ELF-1 (cell line): ENCODE measurements at regions not wholly inside any gene's neighbourhood (a gene's known extent, or its start where the extent isn't known, plus 50 kb on each side); places are given as distances from the start of the nearest gene placed in this dataset.
A peak's percentile ranks its signal among the peaks of the same experiment; 100 is the strongest.

ENCODE experiments used
- DNase-seq: peaks from one replicate; pipeline ENCODE4 v3.0.0-alpha.2; 2016; ENCODE audit warnings: low read depth, low spot score

GRCh38 chr15:95281470-95281869, 1049.0 kb upstream of the NR2F2 start:
- no peak for DNase-seq

GRCh38 chr15:95284492-95284891, 1046.0 kb upstream of the NR2F2 start:
- no peak for DNase-seq

DNA sequence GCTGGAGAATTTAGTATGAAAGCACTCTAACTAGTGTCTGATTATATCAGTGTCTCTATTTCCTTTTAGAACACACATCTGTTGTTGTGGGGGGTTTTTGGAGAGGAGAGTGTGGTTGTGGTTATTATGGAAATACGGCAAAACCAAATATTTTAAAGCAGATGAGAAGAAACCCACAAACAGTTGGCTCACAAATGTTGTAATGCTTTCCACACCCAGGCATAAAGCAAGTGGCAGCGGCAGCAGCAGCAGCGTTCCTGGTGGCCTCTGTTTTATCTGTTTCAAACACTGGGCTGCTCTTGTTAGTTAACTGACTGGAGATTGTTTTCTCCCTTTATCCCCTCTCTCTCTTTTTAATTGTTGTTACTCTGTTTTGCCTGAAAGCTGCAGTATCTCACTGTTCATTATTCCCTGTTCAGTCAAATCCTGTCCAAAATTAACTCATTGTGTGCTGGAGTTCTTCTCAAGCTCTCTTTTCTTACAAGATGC, 1045.5 kb upstream of the NR2F2 start:
- DNase-seq = no peak

GRCh38 chr15:95286352-95286880, 1044.1 kb upstream of the NR2F2 start:
- no peak for DNase-seq

DNA sequence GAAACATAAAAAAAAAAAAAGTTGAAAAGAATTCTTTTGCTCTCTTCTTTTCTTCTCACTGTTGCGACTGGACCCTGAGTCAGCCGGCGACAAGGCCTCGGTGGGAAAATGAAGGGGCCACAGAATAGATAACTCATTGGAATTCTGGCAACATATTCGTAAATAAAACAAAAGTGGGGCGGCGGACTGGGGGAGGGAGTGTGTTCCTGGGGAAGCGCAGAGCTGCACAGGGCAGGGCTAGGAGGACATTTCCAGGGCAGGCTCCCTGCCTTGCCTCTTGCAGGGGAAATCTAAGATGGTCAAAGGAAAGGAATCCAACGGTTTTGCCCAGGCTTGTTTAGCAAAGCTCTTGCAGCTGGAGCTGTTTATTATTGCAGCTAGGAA, 1042.8 kb upstream of the NR2F2 start:
- DNase-seq = peak; percentile 21

DNA sequence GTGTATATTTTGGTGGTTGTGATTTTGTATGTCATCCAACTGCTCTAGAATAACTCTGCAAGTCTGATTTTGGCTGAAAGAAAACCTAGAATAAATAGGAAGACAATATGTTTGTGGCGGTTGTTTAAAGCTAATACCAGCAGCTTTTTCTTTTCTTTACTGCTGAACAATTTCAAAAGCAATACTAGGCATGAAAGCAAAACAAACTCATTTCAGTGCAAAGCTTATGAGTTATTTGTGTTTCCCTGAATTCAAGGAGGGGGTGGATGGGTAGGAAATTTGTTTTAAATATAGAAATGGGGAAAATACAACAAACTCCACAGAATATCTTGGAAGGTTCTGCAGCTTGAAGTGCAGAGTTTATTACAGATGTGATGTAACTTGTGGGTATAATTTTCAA, 1041.9 kb upstream of the NR2F2 start:
- no peak for DNase-seq

DNA sequence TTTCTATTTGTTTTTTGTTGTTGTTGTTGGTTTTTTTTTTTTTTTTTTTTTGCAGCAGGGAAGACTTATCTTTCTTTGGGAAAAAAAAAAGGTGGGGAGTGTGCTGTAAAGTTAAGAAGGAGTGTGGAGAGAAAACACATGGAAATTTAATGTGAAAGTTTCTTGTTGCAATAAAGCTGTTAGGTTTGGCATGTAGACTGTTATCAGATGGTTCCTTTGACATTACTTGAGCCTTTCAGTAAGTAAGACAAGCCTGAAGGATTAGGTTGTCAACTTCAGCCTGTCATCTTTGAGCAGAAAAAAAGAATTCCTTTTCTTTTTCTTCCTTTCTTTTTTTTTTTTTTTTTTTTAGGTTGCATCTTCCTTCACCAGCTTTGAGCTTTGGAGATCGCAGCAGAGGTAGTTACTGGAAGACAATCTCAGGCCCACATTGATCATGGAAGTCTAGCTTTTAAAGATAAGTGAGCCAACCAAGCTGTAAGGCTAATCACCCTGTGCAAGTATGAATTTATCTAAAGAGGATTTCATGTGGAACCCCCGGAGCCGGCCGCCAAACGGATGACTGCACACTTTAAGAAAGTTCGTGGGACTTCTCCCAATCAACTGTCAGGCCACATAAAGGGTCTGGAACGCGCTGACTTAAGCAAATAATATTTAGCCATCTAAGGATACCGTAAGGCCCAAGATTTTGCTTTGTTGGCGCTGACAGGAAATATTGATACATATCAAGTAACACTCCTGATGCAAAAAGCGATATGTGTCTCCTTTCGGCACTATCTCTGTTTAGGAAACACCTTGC, 1040.1 kb upstream of the NR2F2 start:
- DNase-seq = no peak

GRCh38 chr15:95291898-95292472, 1038.5 kb upstream of the NR2F2 start:
- DNase-seq = no peak

DNA sequence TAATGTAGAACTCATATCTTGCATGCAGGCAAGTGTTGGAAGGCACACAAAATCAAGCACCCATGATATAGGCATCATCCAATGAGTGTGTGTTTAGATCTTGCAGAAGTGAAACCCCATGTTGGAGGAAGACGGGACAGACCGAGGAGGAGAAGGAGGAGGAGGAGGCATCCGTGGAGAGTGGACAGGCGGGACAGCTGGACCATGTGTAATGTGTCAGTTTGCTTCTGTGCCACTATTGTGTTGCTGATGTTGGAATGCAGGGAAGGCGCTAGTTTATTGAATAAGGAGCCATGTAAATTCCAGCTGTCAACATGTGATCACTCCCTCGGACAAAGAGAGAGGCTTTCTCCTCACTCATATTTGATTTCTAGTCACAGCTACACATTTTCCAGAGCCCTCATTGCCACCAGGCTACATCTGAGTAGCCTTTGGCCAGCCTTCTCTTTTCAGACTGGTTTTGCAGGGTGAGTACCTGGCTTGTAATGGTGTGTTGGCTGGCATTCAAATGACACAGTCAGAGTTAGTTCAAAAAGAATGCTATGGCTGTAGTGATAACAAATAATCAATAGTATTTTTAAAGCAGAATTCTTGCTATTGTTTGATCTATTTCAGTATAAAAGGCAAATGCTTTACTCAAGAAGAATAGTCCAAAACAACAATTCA, 1037.6 kb upstream of the NR2F2 start:
- peak; percentile 3 for DNase-seq

- no peak for DNase-seq
These were observed 1037.0 kb upstream of the NR2F2 start for GRCh38 chr15:95293456-95294031.

- DNase-seq = no peak
These were observed 1035.1 kb upstream of the NR2F2 start for GRCh38 chr15:95295363-95295762.

DNA sequence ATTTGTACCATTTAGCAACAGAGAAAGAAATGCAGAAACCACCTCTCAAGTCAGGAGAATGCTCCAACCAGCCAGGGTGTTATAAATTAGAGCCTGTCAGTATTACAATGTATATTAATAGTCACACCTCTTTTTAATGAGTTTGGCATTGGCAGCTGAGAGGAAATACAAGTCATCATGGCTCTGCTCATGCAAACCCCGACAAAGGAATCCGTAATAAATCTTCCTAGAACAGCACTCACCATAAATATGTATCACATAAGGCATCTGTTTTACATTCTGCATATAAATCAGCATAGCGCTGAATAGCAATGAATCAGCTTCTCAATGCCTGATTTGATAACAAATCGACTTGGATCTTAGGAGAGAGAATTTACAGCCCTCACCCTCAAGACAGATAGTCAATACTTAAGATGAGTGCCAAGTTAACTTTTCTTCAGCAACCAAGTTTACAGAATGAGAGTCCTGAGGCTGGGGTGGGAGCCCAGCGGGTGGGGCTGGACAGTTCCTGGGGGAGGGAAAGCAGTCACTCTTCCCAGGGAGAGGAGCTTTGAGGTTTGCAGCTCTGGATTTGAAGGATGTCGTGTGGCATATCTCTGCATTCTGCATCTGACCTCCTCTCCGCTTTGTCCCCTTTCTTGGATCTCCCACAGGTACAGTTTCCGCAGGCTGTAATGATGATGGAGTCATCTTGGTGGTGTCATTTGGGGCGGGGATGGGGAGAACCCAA, 1034.4 kb upstream of the NR2F2 start:
- peak; percentile 5 for DNase-seq

DNA sequence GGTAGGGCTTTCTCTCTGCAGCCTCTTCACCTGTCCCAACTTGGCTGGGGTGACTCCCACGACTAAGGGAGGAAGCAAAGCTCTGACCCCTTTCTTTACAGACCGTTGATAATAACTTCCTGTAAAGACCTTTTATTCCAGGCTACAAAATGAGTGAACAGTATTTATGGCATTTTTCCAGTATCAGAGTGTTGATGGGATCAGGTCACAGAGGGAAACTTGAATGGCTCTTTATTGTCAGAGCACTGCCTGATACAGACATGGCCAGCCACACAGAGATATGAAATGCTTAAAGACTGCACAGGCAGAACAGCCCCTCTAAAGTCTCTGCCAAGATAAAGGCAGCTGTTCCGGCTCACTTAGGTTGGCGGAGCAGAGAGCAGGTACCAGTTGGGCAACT, 1033.9 kb upstream of the NR2F2 start:
- no peak for DNase-seq

DNA sequence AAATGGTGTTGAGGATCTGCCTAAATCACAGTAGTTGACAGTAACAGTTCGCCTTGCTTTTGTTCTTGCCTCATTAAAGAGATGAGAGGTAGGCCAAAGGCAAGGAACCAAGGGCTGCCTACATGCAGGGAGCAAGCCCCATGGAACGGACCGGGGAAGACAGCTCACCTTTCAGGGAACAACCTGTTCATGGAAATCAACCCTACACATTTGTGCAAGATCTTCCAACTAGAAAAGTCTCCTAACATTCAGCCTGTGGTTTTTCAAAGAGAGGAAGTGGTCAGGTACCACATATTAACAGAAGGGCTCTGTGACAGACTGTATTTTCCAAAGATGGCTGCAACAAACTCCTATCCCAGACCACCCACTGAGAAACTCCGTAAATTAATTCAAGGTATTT, 1031.8 kb upstream of the NR2F2 start:
- no peak for DNase-seq

- no peak for DNase-seq
These were observed 1029.5 kb upstream of the NR2F2 start for GRCh38 chr15:95300958-95301357.

GRCh38 chr15:95302206-95302605, 1028.3 kb upstream of the NR2F2 start:
- no peak for DNase-seq

- no peak for DNase-seq
These were observed 1027.7 kb upstream of the NR2F2 start for GRCh38 chr15:95302809-95303208.

GRCh38 chr15:95303713-95304112, 1026.8 kb upstream of the NR2F2 start:
- no peak for DNase-seq

DNA sequence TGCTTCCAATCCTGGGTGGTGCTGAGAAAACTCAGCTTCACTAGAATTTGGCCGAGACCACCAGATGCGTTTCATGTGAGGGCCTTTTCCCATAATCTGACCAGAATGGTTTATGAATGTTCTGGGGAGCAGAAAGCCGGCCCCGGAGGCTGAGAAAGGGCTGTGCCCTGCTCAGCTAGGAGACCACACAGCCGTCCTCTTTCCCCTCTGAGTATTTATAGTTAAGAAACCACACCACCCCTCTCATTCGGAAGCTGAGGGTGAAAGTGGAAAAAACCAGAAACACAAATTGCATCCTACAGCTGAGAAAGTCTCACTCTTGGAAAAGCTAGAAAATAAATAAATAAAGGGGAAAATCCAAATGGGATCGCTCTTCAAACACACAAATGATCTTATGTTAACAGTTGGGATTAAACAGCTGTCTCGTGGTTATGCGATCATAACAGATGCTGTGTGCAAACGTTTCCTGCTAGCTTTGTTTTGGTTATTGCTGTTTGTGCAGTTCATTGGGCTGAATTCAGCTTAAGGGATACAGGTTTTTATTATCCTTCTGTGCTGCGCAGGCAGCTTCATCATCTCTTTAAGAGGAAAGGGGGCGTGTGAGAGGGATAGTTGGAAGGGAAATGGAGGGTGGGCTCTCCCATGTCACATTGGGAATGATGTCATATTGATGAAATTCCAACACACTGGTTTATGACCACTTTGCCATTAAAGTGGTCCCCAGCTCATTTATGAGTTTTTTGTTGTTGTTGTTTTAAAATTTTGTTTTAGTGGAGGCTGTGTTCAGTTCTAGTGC, 1026.2 kb upstream of the NR2F2 start:
- no peak for DNase-seq

DNA sequence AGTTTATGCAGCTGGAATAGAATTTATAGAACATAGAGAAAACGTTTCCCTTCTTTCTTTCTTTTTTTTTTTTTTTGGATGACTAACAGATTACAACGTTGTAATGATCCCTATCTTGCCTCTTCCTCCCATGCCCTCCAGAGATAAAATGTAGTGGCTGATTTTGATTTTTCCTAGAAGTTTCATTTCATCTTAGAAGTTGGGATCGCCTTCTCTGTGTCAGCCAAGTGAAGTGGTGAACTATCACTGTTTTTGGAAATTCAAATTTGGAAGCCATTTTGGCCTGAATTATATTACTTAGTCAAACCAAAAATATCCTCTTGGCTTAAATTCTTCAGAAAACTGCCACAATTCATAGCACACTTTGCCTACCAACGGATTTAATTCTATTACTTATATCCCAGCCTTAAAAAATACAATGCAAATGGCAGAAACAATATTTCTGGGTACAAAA, 1025.5 kb upstream of the NR2F2 start:
- no peak for DNase-seq

DNA sequence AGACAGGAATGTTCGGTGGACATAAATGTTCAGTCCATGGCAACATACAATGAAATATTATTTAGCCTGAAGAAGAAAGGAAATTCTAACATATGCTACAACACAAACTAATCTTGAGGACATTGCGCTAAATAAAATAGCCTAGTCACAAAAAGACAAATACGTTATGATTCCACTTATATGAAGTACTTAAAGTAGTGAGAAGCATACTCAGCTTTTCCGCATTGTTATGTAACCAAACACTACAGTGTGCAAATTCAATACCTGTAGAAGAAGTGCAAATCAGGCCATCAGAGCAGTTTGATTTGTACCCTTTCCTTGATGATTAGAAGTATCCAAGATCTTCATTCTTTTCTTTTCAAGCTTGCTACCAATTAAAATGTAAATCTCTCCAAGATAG, 1023.4 kb upstream of the NR2F2 start:
- no peak for DNase-seq
